HEK293 (cell line): ENCODE measurements at regions not wholly inside any gene's neighbourhood (a gene's known extent, or its start where the extent isn't known, plus 50 kb on each side); places are given as distances from the start of the nearest gene placed in this dataset.

Experiments used
- CTCF ChIA-PET: fragments of 350-600 bp; formaldehyde crosslinking; extraction: SDS; loops from one replicate; lab custom pipeline; 2021; ENCODE audit warnings: antibody characterized with exemption; lab: Yijun Ruan, JAX
- POLR2A ChIA-PET: fragments of 300-600 bp; formaldehyde crosslinking; extraction: SDS; loops from one replicate; lab custom pipeline; 2020; ENCODE audit warnings: antibody characterized with exemption, inconsistent platforms; lab: Yijun Ruan, JAX
- H3K27ac ChIP-seq: fragments of 200-500 bp; sonication (Bioruptor generic); 2 replicates; pipeline ENCODE4 v1.5.1; 2014; ENCODE audit warnings: low read depth, low read length, control low read depth, inconsistent platforms; ENCODE audit errors: extremely low read depth
- H3K36me3 ChIP-seq, 2 experiments: fragments of 200-500 bp in 1 of 2; sonication (Bioruptor generic) in 1 of 2; 1 replicate in 1 of 2; 2 replicates in 1 of 2; pipeline ENCODE4 v1.5.1; 2014 to 2017; ENCODE audit warnings: inconsistent platforms in 2 of 2, low read length in 2 of 2; ENCODE audit not compliant: control insufficient read depth in 2 of 2, insufficient read depth in 1 of 2
- H3K4me1 ChIP-seq: fragments of 200-500 bp; sonication (Bioruptor generic); 2 replicates; pipeline ENCODE4 v1.5.1; 2014; ENCODE audit warnings: mild to moderate bottlenecking, low read length, inconsistent platforms; ENCODE audit not compliant: control insufficient read depth, insufficient read depth
- H3K4me3 ChIP-seq: 2 replicates; pipeline ENCODE4 v1.5.1; 2011; ENCODE audit warnings: low read depth, mild to moderate bottlenecking, control low read depth, low read length, moderate library complexity
- H3K9me3 ChIP-seq: fragments of 200-500 bp; sonication (Bioruptor generic); 2 replicates; pipeline ENCODE4 v1.5.1; 2014; ENCODE audit warnings: low read depth, low read length, inconsistent platforms; ENCODE audit not compliant: control insufficient read depth, insufficient read depth
- GLI4 ChIP-seq: fragments of 450-650 bp; formaldehyde crosslinking; IDR thresholded peaks from 2 replicates; pipeline ENCODE4 v1.5.1; 2016; ENCODE audit warnings: missing biosample characterization, missing genetic modification characterization
- KLF16 ChIP-seq: fragments of 450-650 bp; formaldehyde crosslinking; IDR thresholded peaks from 2 replicates; pipeline ENCODE4 v1.5.1; 2017; ENCODE audit warnings: missing biosample characterization, missing genetic modification characterization
- KLF8 ChIP-seq: fragments of 450-650 bp; formaldehyde crosslinking; IDR thresholded peaks from 2 replicates; pipeline ENCODE4 v1.5.1; 2016; ENCODE audit warnings: missing biosample characterization, missing genetic modification characterization
- MYNN ChIP-seq: fragments of 450-650 bp; formaldehyde crosslinking; IDR thresholded peaks from 2 replicates; pipeline ENCODE4 v1.5.1; 2016; ENCODE audit warnings: missing biosample characterization, missing genetic modification characterization, borderline replicate concordance
- PRDM4 ChIP-seq: fragments of 450-650 bp; formaldehyde crosslinking; IDR thresholded peaks from 2 replicates; pipeline ENCODE4 v1.5.1; 2017; ENCODE audit warnings: missing biosample characterization, missing genetic modification characterization
- RBAK ChIP-seq: fragments of 450-650 bp; formaldehyde crosslinking; IDR thresholded peaks from 2 replicates; pipeline ENCODE4 v1.5.1; 2016; ENCODE audit warnings: missing biosample characterization, missing genetic modification characterization
- REPIN1 ChIP-seq: fragments of 450-650 bp; formaldehyde crosslinking; IDR thresholded peaks from 2 replicates; pipeline ENCODE4 v1.5.1; 2017; ENCODE audit warnings: missing biosample characterization, missing genetic modification characterization, low read depth
- SP7 ChIP-seq: fragments of 450-650 bp; formaldehyde crosslinking; IDR thresholded peaks from 2 replicates; pipeline ENCODE4 v1.5.1; 2016; ENCODE audit warnings: missing biosample characterization, missing genetic modification characterization
- WT1 ChIP-seq: fragments of 450-650 bp; formaldehyde crosslinking; IDR thresholded peaks from 2 replicates; pipeline ENCODE4 v1.5.1; 2016; ENCODE audit warnings: missing biosample characterization, missing genetic modification characterization
- ZBTB10 ChIP-seq: fragments of 450-650 bp; formaldehyde crosslinking; IDR thresholded peaks from 2 replicates; pipeline ENCODE4 v1.5.1; 2016; ENCODE audit warnings: missing biosample characterization, missing genetic modification characterization
- ZBTB8A ChIP-seq: fragments of 450-650 bp; formaldehyde crosslinking; IDR thresholded peaks from 2 replicates; pipeline ENCODE4 v1.5.1; 2016; ENCODE audit warnings: missing biosample characterization, missing genetic modification characterization
- ZFHX2 ChIP-seq: fragments of 450-650 bp; formaldehyde crosslinking; conservative IDR thresholded peaks from 2 replicates; pipeline ENCODE4 v1.5.1; 2016; ENCODE audit warnings: missing biosample characterization, missing genetic modification characterization
- ZFP41 ChIP-seq: fragments of 450-650 bp; formaldehyde crosslinking; IDR thresholded peaks from 2 replicates; pipeline ENCODE4 v1.5.1; 2016; ENCODE audit warnings: missing biosample characterization, missing genetic modification characterization, borderline replicate concordance
- ZNF133 ChIP-seq: fragments of 450-650 bp; formaldehyde crosslinking; IDR thresholded peaks from 2 replicates; pipeline ENCODE4 v1.5.1; 2016; ENCODE audit warnings: missing biosample characterization, missing genetic modification characterization
- ZNF138 ChIP-seq: fragments of 450-650 bp; formaldehyde crosslinking; IDR thresholded peaks from 2 replicates; pipeline ENCODE4 v1.5.1; 2016; ENCODE audit warnings: missing biosample characterization, missing genetic modification characterization, borderline replicate concordance
- ZNF211 ChIP-seq: fragments of 450-650 bp; formaldehyde crosslinking; IDR thresholded peaks from 2 replicates; pipeline ENCODE4 v1.5.1; 2016; ENCODE audit warnings: low read depth, missing biosample characterization, missing genetic modification characterization
- ZNF23 ChIP-seq: fragments of 450-650 bp; formaldehyde crosslinking; IDR thresholded peaks from 2 replicates; pipeline ENCODE4 v1.5.1; 2016; ENCODE audit warnings: missing biosample characterization, missing genetic modification characterization, borderline replicate concordance
- ZNF324 ChIP-seq: fragments of 450-650 bp; formaldehyde crosslinking; IDR thresholded peaks from 2 replicates; pipeline ENCODE4 v1.5.1; 2016; ENCODE audit warnings: missing biosample characterization, missing genetic modification characterization
- ZNF350 ChIP-seq: fragments of 450-650 bp; formaldehyde crosslinking; IDR thresholded peaks from 2 replicates; pipeline ENCODE4 v1.5.0; 2017; ENCODE audit warnings: missing biosample characterization, mild to moderate bottlenecking, missing genetic modification characterization
- ZNF37A ChIP-seq: fragments of 450-650 bp; IDR thresholded peaks from 2 replicates; pipeline ENCODE4 v1.5.1; 2018; ENCODE audit warnings: missing biosample characterization, missing genetic modification characterization
- ZNF404 ChIP-seq: fragments of 450-650 bp; formaldehyde crosslinking; IDR thresholded peaks from 2 replicates; pipeline ENCODE4 v1.5.1; 2017; ENCODE audit warnings: missing biosample characterization, missing genetic modification characterization
- ZNF518A ChIP-seq: fragments of 450-650 bp; formaldehyde crosslinking; conservative IDR thresholded peaks from 2 replicates; pipeline ENCODE4 v1.5.1; 2016; ENCODE audit warnings: low read depth, missing biosample characterization, missing genetic modification characterization
- ZNF580 ChIP-seq: fragments of 450-650 bp; formaldehyde crosslinking; IDR thresholded peaks from 2 replicates; pipeline ENCODE4 v1.5.1; 2016; ENCODE audit warnings: missing biosample characterization, missing genetic modification characterization
- ZNF585B ChIP-seq: fragments of 450-650 bp; formaldehyde crosslinking; IDR thresholded peaks from 2 replicates; pipeline ENCODE4 v1.5.1; 2016; ENCODE audit warnings: missing biosample characterization, missing genetic modification characterization
- ZNF837 ChIP-seq: fragments of 450-650 bp; formaldehyde crosslinking; IDR thresholded peaks from 2 replicates; pipeline ENCODE4 v1.5.1; 2016; ENCODE audit warnings: missing biosample characterization, missing genetic modification characterization

- ChIA-PET CTCF (interaction anchor here (0.7 kb wide), 1 partner anchor 227 kb away, joined by 3 read pairs; no protein-coding TSS in a partner anchor), POLR2A (no interaction called here)
- no peaks in the 10 kb centered on the region for H3K36me3 ChIP-seq
- TF ChIP-seq ZNF211 (tag by site-specific recombination) (no peak), ZBTB10 (tag by site-specific recombination) (no peak), ZNF133 (tag by site-specific recombination) (no peak), ZNF837 (no peak), ZFHX2 (tag by site-specific recombination) (no peak), REPIN1 (tag by site-specific recombination) (no peak), ZNF350 (no peak), ZBTB8A (no peak)
- H3K4me1 ChIP-seq, result no peaks in the 10 kb centered on the region
- no peak overlapping the region for H3K4me3 ChIP-seq
- H3K27ac ChIP-seq, result no peak overlapping the region
- H3K9me3 ChIP-seq, result no peaks in the 10 kb centered on the region
These were observed 88.9 kb upstream of the FBXL4 start for GRCh38 chr6:99036672-99037071.

- H3K9me3 ChIP-seq, result no peaks in the 10 kb centered on the region
- TF ChIP-seq PRDM4 (no peak), ZNF37A (tag by site-specific recombination) (no peak), RBAK (tag by site-specific recombination) (no peak), KLF8 (tag by site-specific recombination) (no peak), ZNF138 (tag by site-specific recombination) (no peak), KLF16 (tag by site-specific recombination) (no peak), WT1 (tag by site-specific recombination) (no peak), ZFP41 (tag by site-specific recombination) (no peak)
- H3K36me3 ChIP-seq, result no peaks in the 10 kb centered on the region
- CTCF ChIA-PET, result no interaction called here
- POLR2A ChIA-PET, result no interaction called here
- no peak overlapping the region for H3K4me3 ChIP-seq
- no peak overlapping the region for H3K27ac ChIP-seq
- H3K4me1 ChIP-seq, result no peaks in the 10 kb centered on the region
These were observed 84.7 kb upstream of the FBXL4 start for GRCh38 chr6:99032396-99032795.

GRCh38 chr6:99031957-99032356 lies 84.2 kb upstream of the FBXL4 start:
- H3K36me3 ChIP-seq, result no peaks in the 10 kb centered on the region
- no peak overlapping the region for H3K27ac ChIP-seq
- no peak overlapping the region for H3K4me3 ChIP-seq
- H3K9me3 ChIP-seq, result no peaks in the 10 kb centered on the region
- no peaks in the 10 kb centered on the region for H3K4me1 ChIP-seq
- POLR2A ChIA-PET, result no interaction called here
- CTCF ChIA-PET, result no interaction called here
- TF ChIP-seq ZNF324 (no peak), MYNN (tag by site-specific recombination) (no peak), ZNF23 (tag by site-specific recombination) (no peak), ZNF580 (tag by site-specific recombination) (no peak), ZNF404 (tag by site-specific recombination) (no peak), ZNF518A (tag by site-specific recombination) (no peak), ZNF585B (no peak), SP7 (tag by site-specific recombination) (no peak), GLI4 (tag by site-specific recombination) (no peak)
